Putamen (tissue), 1 donor: ENCODE measurements at regions not wholly inside any gene's neighbourhood (a gene's known extent, or its start where the extent isn't known, plus 50 kb on each side); places are given as distances from the start of the nearest gene placed in this dataset.

Experiments
- DNase-seq: peaks from one replicate; pipeline ENCODE4 v3.0.0-alpha.2; 2016; ENCODE audit warnings: low spot score

GRCh38 chr11:19403196-19403895 lies 162.6 kb upstream of the E2F8 start:
- no peak for DNase-seq

GRCh38 chr11:19400296-19400695 lies 159.6 kb upstream of the E2F8 start:
- no peak for DNase-seq

- DNase-seq, result no peak
Measured at GRCh38 chr11:19398772-19399527, 158.2 kb upstream of the E2F8 start.

- DNase-seq, result no peak
Measured at GRCh38 chr11:19398273-19398672, 157.5 kb upstream of the E2F8 start.

GRCh38 chr11:19395050-19395449 lies 154.3 kb upstream of the E2F8 start:
- DNase-seq, result no peak

- no peak for DNase-seq
Measured at GRCh38 chr11:19394525-19395016, 153.8 kb upstream of the E2F8 start.

GRCh38 chr11:19393941-19394340 lies 153.2 kb upstream of the E2F8 start:
- no peak for DNase-seq

- DNase-seq, result no peak
Measured at GRCh38 chr11:19392847-19393518, 152.2 kb upstream of the E2F8 start.

- DNase-seq, result no peak
Measured at GRCh38 chr11:19392321-19392720, 151.6 kb upstream of the E2F8 start.

- DNase-seq, result no peak
Measured at GRCh38 chr11:19391652-19392051, 150.9 kb upstream of the E2F8 start.

GRCh38 chr11:19391026-19391425 lies 150.3 kb upstream of the E2F8 start:
- no peak for DNase-seq

- no peak for DNase-seq
Measured at GRCh38 chr11:19389787-19390303, 149.1 kb upstream of the E2F8 start.

- DNase-seq, result peak; percentile 50
Measured at GRCh38 chr11:19382131-19382611, 141.4 kb upstream of the E2F8 start.

- no peak for DNase-seq
Measured at GRCh38 chr11:19380375-19380774, 139.6 kb upstream of the E2F8 start.

- no peak for DNase-seq
Measured at GRCh38 chr11:19379465-19379864, 138.7 kb upstream of the E2F8 start.

GRCh38 chr11:19378814-19379213 lies 138.1 kb upstream of the E2F8 start:
- no peak for DNase-seq

GRCh38 chr11:19377881-19378280 lies 137.1 kb upstream of the E2F8 start:
- DNase-seq, result peak; percentile 48

GRCh38 chr11:19375440-19375839 lies 134.7 kb upstream of the E2F8 start:
- DNase-seq, result no peak

- no peak for DNase-seq
Measured at GRCh38 chr11:19374151-19374569, 133.4 kb upstream of the E2F8 start.

GRCh38 chr11:19372381-19372780 lies 131.6 kb upstream of the E2F8 start:
- DNase-seq, result no peak

GRCh38 chr11:19370100-19370861 lies 129.5 kb upstream of the E2F8 start:
- no peak for DNase-seq
